ENCODE measurements at regions not wholly inside any gene's neighbourhood (a gene's known extent, or its start where the extent isn't known, plus 50 kb on each side); places are given as distances from the start of the nearest gene placed in this dataset.
"Not testable (repeated sequence)": the region's sequence is repeated elsewhere in the genome, so short reads cannot be mapped to it uniquely, and the experiment has no call there.

DNA sequence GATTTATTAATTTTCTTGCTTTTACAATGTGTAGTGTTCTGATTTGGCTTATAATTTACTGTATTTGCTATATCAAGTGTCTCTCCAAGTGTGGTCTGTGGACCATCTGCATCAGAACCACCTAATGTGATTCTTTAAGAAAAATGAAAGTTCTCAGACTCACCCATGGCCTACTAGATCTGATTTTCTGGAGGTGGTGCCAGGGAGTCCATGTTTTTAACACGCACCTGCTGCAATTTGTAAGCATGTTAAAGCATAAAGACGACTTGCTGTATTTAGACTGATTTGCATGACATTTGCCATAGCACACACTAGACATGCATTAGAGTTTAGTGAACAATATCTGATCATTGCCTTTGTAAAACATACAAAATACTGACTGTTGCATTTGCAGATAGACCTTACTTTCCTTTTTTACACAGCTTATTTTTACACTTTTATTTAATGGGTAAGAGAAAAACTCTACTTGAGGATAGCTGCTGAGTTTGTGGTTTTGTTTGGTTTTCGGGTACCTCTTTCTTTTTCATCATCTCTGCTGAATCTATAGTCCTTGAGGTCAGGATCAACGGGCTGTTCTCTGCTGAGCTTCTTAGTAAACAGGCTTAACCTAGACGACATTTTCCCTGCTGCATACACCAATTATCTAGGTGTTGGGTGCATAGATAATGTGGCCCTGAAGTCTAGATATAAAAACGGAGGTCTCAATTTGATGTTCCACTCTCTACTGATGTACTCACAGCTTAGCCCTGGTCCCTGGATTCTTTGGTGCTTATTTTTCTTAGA, 138.0 kb upstream of the ZNF366 start:
- TF ChIP-seq, protein P1, sequence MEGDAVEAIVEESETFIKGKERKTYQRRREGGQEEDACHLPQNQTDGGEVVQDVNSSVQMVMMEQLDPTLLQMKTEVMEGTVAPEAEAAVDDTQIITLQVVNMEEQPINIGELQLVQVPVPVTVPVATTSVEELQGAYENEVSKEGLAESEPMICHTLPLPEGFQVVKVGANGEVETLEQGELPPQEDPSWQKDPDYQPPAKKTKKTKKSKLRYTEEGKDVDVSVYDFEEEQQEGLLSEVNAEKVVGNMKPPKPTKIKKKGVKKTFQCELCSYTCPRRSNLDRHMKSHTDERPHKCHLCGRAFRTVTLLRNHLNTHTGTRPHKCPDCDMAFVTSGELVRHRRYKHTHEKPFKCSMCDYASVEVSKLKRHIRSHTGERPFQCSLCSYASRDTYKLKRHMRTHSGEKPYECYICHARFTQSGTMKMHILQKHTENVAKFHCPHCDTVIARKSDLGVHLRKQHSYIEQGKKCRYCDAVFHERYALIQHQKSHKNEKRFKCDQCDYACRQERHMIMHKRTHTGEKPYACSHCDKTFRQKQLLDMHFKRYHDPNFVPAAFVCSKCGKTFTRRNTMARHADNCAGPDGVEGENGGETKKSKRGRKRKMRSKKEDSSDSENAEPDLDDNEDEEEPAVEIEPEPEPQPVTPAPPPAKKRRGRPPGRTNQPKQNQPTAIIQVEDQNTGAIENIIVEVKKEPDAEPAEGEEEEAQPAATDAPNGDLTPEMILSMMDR (IDR thresholded peaks at IDR 0.05; ENCODE audit: control extremely low read depth, extremely low read depth, low read depth, missing control alignments): no peak
- DNase-seq (ENCODE audit: extremely low spot score): no peak
- POLR2A ChIA-PET: no interaction called here
- CTCF ChIA-PET: interaction anchor here (1.4 kb wide), 1 partner anchor 34 kb away, joined by 5 read pairs; no protein-coding TSS in a partner anchor

DNA sequence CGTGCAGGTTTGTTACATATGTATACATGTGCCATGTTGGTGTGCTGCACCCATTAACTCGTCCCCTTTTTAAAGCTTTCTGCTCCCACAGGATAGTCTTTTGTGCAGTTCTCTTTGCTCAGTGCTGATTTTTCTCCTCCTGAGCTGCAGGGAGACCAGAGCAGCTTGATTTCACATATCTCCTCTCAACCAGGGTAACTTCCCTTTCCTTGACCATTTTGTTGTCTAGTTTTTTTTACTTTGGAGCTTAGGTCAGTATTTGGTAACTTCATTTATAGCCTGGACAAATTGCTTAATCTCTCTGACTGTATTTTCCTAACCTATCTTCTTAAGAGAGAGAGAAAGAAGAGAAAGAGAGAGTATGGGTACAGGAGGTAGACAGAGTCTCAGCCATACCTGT, 137.1 kb upstream of the ZNF366 start:
- DNase-seq (ENCODE audit: extremely low spot score): no peak
- CTCF ChIA-PET: interaction anchor here (1.4 kb wide), 2 partner anchors 11 to 33 kb away, joined by 4 to 5 read pairs; no protein-coding TSS in a partner anchor

DNA sequence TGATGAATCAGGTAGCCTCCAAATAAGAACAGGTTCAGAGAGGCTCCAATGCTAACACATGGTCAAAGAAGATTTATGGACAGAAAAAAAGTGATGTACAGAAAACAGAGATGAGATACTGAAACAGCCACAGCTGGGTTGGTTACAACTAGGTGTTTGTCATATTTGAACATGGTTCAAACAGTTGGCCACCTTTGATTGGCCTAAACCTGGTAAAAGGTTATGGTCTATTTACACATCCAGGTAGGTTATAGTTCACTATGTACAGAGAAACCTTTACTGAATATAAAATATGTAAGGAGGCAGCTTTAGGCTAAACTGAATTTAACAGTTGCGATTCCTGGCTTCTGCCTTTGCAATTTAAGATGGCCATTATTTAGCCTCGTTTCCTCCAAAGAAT, 134.0 kb upstream of the ZNF366 start:
- TF ChIP-seq, protein P1 (IDR thresholded peaks at IDR 0.05; ENCODE audit: control extremely low read depth, extremely low read depth, low read depth, missing control alignments): no peak
- ChIA-PET POLR2A (no interaction called here), CTCF (no interaction called here)
- no peak for DNase-seq (ENCODE audit: extremely low spot score)

More for the DNA sequence above, 137.1 kb upstream of the ZNF366 start:
- POLR2A ChIA-PET: no interaction called here
- TF ChIP-seq, protein P1 (IDR thresholded peaks at IDR 0.05; ENCODE audit: control extremely low read depth, extremely low read depth, low read depth, missing control alignments): no peak

DNA sequence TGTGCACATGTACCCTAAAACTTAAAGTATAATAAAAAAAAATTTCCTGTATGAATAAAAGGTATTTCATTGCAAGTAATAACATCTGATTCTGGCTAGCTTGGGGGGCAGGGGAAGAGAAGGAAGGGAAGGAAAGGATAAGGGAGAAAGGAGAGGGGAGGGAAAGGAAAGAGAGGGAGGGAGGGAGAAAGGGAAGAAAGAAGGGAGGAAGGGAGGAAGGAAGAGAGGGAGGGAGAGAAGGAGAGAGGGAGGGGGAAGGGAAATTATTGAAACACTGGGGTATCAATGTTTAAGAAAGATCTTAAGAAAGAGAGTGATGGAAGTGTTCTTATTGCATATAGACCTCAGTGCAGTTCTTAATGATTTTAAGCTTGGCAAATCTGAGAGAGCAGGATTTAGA, 129.8 kb upstream of the ZNF366 start:
- no peak for DNase-seq (ENCODE audit: extremely low spot score)
- POLR2A ChIA-PET: no interaction called here
- TF ChIP-seq, protein P1 (IDR thresholded peaks at IDR 0.05; ENCODE audit: control extremely low read depth, extremely low read depth, low read depth, missing control alignments): no peak
- CTCF ChIA-PET: interaction anchor here (0.8 kb wide), 1 partner anchor 12 kb away, joined by 3 read pairs; no protein-coding TSS in a partner anchor

DNA sequence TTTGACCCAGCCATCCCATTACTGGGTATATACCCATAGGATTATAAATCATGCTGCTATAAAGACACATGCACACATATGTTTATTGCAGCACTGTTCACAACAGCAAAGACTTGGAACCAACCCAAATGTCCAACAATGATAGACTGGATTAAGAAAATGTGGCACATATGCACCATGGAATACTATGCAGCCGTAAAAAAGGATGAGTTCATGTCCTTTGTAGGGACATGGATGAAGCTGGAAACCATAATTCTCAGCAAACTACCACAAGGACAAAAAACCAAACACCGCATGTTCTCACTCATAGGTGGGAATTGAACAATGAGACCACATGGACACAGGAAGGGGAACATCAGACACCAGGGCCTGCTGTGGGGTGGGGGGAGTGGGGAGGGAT, 129.4 kb upstream of the ZNF366 start:
- POLR2A ChIA-PET; CTCF ChIA-PET; DNase-seq (ENCODE audit: extremely low spot score): not testable (repeated sequence)

DNA sequence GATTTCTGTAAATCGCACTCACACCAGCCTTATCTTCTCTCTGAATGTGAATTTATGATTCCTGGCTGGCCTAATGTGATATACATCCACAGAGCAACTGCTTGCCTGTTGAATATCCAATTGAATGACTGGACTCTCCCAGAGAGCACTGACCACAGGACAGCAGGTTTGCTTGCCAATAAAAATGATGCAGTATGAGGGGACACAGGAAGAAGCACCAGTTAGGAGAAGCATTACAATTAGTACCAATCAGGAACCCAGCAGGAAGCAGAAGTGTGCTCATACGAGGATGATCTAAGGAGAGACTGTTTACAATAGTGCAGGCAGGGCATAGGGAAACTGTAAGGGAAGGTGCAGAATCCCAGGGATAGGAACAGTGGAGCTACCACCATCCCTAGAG, 127.2 kb upstream of the ZNF366 start:
- POLR2A ChIA-PET: no interaction called here
- CTCF ChIA-PET: no interaction called here

DNA sequence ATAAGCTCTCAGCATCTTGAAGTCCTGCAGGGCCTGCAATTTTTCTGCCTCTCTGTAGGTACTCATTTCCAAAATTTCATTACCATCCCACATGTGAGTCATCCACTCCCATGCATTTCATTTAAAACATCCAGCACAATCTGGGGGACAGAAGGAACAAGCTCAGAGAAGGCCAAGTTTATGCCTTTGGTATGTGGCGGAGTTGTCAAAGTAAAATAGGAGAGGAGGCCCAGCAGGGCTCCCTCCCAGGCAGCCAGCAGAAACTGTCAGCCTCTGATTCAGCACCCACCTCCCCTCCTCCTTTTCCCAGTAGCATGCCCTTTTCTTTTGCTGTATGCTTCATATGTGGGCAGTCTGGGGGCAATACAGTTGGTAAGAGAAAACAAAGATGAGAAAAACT, 126.4 kb upstream of the ZNF366 start:
- ChIA-PET POLR2A (no interaction called here), CTCF (no interaction called here)

More for the DNA sequence above, 127.2 kb upstream of the ZNF366 start:
- TF ChIP-seq, protein P1 (IDR thresholded peaks at IDR 0.05; ENCODE audit: control extremely low read depth, extremely low read depth, low read depth, missing control alignments): no peak
- DNase-seq (ENCODE audit: extremely low spot score): no peak

More for the DNA sequence above, 126.4 kb upstream of the ZNF366 start:
- TF ChIP-seq, protein P1 (IDR thresholded peaks at IDR 0.05; ENCODE audit: control extremely low read depth, extremely low read depth, low read depth, missing control alignments): no peak
- no peak for DNase-seq (ENCODE audit: extremely low spot score)

Measured in GM10248 (cell line).